Right kidney (tissue), 1 donor: ENCODE measurements at regions not wholly inside any gene's neighbourhood (a gene's known extent, or its start where the extent isn't known, plus 50 kb on each side); places are given as distances from the start of the nearest gene placed in this dataset.
"Not testable (repeated sequence)": the region's sequence is repeated elsewhere in the genome, so short reads cannot be mapped to it uniquely, and the experiment has no call there.

Experiments used
- DNase-seq: peaks from one replicate; pipeline ENCODE4 v3.0.0-alpha.2; 2016

GRCh38 chr13:111668451-111668850 lies 348.0 kb downstream of the TEX29 start:
- no peak for DNase-seq

- DNase-seq: not testable (repeated sequence)
Observed at GRCh38 chr13:111672198-111672597, 351.8 kb downstream of the TEX29 start.

- DNase-seq: not testable (repeated sequence)
Observed at GRCh38 chr13:111678120-111678882, 357.9 kb downstream of the TEX29 start.

GRCh38 chr13:111679645-111680044 lies 359.2 kb downstream of the TEX29 start:
- DNase-seq: not testable (repeated sequence)

- DNase-seq: not testable (repeated sequence)
Observed at GRCh38 chr13:111680100-111680499, 359.7 kb downstream of the TEX29 start.

GRCh38 chr13:111692028-111692427 lies 371.6 kb downstream of the TEX29 start:
- DNase-seq: not testable (repeated sequence)

- not testable (repeated sequence) for DNase-seq
Observed at GRCh38 chr13:111696121-111696520, 370.8 kb upstream of the SOX1 start.

- not testable (repeated sequence) for DNase-seq
Observed at GRCh38 chr13:111702059-111702458, 364.9 kb upstream of the SOX1 start.
